AG10803 (cell line): ENCODE measurements at regions not wholly inside any gene's neighbourhood (a gene's known extent, or its start where the extent isn't known, plus 50 kb on each side); places are given as distances from the start of the nearest gene placed in this dataset.

Experiments
- DNase-seq: peaks from one replicate; pipeline ENCODE4 v3.0.0; 2010; ENCODE audit warnings: low read depth
- H3K4me3 ChIP-seq: 2 replicates; pipeline ENCODE4 v1.5.1; 2011; ENCODE audit warnings: mild to moderate bottlenecking, low read length, control low read depth
- TF ChIP-seq, protein P1 (sequence below): conservative IDR thresholded peaks from 2 replicates; pipeline ENCODE4 v1.5.1; 2011; ENCODE audit warnings: mild to moderate bottlenecking, low read length, control low read depth, inconsistent platforms

DNA sequence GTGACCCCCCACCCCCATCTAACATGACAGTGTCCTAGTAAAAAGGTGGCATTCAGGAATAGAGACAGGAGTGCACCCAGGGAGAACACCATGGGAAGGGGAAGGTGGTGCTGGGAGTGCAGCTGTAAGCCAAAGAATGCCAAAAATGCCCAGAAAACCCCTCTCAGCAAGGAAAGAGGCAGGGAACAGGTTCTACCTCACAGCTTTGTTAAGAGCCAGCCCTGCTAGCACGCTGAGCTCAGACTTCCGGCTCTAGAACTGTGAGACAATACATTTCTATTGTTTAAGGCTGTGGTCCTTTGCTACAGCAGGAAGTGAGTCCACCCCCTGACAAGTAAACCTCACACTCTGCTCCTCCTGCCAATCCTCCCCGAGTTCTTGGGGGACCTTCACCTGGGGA is 302.4 kb upstream of the N4BP1 start:
- DNase-seq: no peak
- TF ChIP-seq, protein P1, sequence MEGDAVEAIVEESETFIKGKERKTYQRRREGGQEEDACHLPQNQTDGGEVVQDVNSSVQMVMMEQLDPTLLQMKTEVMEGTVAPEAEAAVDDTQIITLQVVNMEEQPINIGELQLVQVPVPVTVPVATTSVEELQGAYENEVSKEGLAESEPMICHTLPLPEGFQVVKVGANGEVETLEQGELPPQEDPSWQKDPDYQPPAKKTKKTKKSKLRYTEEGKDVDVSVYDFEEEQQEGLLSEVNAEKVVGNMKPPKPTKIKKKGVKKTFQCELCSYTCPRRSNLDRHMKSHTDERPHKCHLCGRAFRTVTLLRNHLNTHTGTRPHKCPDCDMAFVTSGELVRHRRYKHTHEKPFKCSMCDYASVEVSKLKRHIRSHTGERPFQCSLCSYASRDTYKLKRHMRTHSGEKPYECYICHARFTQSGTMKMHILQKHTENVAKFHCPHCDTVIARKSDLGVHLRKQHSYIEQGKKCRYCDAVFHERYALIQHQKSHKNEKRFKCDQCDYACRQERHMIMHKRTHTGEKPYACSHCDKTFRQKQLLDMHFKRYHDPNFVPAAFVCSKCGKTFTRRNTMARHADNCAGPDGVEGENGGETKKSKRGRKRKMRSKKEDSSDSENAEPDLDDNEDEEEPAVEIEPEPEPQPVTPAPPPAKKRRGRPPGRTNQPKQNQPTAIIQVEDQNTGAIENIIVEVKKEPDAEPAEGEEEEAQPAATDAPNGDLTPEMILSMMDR: no peak
- no peak overlapping the region for H3K4me3 ChIP-seq

DNA sequence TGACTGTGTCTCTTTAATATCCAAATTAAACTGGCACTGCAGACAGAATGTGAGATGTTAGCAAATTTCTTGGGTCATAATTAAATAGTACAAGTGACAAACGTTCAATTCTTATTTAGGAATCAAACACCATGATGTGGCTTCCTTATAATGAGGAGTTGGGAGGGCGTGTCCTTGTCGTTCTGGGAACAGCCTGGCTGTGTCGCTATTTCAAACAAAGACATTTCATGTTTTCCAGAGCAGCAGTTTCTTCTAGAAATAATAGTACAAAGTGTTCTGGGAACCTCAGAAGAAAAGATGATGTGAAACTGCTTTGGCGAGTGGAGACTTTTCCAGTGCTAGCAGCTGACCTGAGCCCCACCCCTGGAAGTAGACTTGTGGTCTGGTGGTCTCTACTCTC is 301.7 kb upstream of the N4BP1 start:
- no peak overlapping the region for H3K4me3 ChIP-seq
- peak; percentile 5 for DNase-seq
- TF ChIP-seq, protein P1: peak; percentile 30; the same call in 1 of the 2 replicates

DNA sequence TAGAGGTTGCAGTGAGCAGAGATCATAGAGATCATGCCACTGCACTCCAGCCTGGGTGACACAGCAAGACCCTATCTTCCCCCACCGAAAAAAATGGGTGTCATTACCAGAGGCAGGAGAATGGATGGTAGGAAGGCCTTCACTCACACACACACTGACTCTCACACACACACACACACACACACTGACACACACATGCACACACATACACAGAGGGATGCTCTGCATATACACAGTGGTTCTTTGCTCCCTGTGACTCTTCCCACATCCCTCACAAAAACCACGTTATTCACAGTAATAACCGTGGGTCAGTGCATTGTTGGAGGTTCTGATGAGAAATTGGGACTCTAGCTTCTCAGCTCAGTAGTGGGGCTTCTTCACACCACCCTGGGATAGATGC is 300.2 kb upstream of the N4BP1 start:
- TF ChIP-seq, protein P1: no peak
- no peak overlapping the region for H3K4me3 ChIP-seq
- no peak for DNase-seq

DNA sequence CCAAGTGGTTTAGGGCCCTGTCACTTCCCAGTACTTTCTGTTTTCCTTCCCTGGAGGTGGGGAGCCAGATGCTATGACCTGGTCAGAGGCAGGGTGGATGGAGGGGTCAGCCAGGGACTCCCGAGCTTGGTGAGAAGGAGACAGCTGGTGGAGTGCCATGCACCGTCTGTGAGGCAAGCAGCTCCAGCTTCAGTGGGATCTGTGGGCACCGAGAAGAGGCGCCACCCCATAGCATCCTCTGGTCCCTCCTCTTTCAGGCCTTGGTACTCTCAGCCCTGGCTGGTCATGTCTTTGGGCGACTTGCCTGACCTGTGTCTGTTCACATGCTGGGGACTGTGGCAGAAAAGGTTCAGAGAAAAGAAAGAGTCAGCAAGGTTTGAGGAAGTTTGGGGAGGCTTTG is 299.3 kb upstream of the N4BP1 start:
- TF ChIP-seq, protein P1: no peak
- no peak overlapping the region for H3K4me3 ChIP-seq
- DNase-seq: no peak

DNA sequence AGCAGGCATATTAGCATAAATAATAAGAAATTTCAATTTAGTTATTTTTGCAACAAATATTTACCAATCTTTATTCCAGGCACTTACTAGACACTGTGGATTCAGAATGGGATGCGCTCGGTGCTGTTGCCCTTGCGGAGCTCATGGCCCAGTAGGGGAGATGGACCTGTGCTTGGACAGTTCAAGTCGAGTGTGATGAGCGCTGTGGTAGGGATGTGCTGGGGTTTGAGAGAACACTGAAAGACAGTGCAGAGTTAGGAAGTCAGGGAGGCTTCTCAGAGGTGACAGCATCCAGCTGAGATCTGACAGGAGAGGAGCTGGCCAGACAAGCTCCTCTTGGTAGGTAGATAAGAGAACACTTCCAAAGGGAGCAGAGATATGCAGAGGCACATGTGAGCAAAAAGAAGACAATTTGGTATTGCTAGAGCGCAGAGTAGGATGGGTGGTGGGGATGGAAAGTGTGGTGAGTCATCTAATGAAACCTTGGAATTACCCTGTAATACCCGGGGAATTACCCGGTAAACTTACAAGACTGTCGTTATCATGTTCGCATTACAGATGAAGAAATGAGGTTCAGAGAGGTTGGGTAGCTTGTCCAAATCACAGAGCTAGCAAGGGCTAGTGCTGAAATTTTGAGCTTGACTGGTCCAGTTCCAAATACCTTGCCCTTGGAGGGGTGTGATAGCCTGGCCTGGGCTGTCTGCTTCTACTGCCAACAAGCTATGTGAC is 298.1 kb upstream of the N4BP1 start:
- TF ChIP-seq, protein P1: no peak
- H3K4me3 ChIP-seq: no peak overlapping the region
- DNase-seq: no peak

DNA sequence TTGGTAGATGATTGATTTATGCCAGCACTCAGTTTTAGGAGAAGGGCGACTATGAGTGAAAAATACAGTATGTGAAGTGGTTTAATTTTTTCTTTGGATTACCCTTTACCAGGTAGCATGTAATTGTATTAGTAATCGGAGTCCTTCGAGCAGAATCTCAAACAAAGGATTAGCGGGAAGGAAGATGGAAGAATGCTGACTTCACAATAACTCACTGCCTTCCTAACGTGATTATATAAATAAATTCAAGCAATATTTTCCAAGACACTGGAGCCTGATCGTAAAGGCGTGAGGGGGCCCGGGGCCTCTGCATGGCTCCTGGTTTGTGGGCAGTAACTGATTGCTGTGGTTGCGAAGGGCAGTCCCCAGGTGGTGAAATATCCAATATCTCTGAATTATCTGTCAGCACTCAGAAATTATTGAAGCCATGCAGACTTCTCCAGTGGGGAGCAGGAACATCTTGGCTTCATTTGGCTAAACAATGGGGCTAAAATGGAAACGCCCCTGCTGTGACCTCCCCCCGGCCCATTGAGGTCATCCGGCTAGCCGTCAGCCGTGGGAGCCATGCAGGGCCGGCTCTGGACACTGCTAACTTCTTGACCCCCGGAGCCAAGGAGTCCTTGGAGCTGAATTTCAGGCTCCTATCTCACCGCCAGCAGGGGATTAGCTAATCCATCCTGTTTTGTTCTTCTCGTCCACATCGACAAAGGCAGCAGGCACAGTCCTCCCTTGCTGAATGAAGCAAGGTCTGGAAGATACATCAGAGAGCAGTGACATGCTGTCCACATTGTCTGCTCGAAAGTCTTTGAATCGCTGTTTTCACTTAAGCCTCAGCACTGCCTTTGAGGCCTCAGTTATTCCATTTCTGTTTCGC is 295.9 kb upstream of the N4BP1 start:
- DNase-seq: no peak
- TF ChIP-seq, protein P1: no peak
- no peak overlapping the region for H3K4me3 ChIP-seq

DNA sequence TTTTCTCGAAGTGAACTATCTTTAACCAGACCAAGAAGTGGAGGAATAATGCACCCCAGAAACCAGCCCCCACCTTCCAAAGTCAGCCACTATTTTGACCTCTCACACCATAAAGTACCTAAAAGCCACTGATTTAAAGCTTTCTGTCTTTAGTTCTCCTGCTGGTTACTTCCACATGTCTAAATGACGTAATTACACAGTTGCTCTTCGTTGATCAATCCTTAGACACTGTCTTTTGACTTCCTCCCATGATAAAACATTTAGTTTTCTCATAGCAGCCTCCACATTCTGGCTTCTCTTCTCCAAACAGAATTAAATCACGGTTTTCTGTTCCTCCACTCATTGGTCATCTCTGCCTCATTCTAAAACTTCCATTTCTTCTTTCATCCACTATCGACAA is 294.4 kb upstream of the N4BP1 start:
- TF ChIP-seq, protein P1: no peak
- no peak for DNase-seq
- no peak overlapping the region for H3K4me3 ChIP-seq
